Fibroblast of skin of right quadriceps (primary cell): ENCODE measurements at regions not wholly inside any gene's neighbourhood (a gene's known extent, or its start where the extent isn't known, plus 50 kb on each side); places are given as distances from the start of the nearest gene placed in this dataset.
"Not testable (repeated sequence)": the region's sequence is repeated elsewhere in the genome, so short reads cannot be mapped to it uniquely, and the experiment has no call there.

Source experiments
- DNase-seq: peaks from one replicate; pipeline ENCODE4 v3.0.0-alpha.2; 2013

DNA sequence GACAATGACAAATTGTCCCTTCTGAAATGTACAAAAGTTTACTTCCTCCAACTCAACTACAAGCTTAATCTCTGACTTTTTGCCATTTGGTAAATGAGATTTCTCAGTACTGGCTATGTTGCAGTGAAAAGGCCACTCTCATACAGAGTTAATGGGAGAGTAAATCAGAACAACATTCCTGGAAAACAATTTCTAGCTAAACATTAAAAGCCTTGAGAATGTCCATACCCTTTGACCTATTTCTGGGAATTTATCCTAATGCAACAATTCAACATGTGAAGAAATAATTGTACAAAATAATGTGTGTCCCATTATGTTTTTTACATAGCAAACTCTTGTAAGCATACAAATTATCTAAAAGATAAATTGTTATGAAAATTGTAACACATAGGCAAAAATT is 56.3 kb upstream of the SPEF2 start:
- DNase-seq: no peak

- DNase-seq: no peak
Measured at GRCh38 chr5:35557748-35558147, 59.9 kb upstream of the SPEF2 start.

DNA sequence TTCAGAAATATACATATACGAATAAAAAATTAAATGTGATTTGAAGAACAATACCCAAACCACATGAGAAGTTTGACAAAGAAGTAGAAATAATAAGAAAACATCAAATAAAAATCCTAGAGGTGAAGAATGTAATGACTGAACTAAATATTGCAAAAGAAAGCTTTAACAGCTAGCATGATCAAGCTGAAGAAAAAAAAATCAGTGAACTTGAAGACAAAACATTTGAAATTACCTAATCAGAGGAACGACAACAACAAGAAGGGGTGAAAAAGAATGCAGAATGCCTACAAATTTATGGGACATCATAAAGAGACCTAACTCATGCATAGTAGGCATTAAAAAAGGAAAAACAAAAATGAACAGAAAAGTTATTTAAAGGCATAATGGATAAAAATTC is 60.5 kb upstream of the SPEF2 start:
- DNase-seq: no peak

DNA sequence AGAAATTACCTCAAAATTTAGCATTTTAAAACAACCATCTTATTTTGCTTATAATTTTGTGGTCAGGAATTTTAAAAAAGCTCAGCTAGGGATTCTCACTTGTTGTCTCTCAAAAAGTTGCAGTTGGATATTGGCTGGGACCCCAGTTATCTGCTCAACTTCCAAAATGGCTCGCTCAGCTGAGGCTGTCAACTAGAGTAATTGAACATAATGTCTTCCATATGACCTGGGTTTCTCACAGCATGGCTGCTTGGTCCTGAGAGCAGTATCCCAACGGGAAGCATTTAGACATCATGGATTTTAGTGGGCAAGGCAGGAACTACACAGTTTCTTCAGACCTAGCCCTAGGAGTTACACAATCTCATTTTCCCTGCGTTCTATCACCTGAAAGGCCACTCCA is 63.6 kb upstream of the SPEF2 start:
- no peak for DNase-seq

- no peak for DNase-seq
Measured at GRCh38 chr5:35545190-35545589, 72.5 kb upstream of the SPEF2 start.

GRCh38 chr5:35543408-35543807 is 74.3 kb upstream of the SPEF2 start:
- no peak for DNase-seq

- DNase-seq: no peak
Measured at GRCh38 chr5:35540002-35540401, 77.7 kb upstream of the SPEF2 start.

- DNase-seq: no peak
Measured at GRCh38 chr5:35538198-35538931, 79.3 kb upstream of the SPEF2 start.

DNA sequence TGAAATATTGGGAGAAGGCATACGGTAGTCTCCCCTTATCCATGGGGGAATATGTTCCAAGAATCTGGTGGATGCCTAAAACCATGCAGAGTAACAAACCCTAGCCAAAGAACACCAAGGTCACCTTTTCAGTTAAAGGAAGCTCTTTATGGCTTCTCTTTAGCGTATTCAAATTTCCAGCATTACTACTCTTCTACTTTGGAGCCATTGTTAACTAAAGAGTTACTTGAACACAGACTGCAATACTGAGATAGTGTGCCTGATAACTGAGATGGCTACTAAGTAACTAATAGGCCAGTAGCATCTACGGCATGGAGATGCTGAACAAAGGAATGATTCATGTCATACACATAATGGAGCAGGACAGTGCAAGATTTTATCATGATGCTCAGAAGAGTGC is 84.5 kb upstream of the SPEF2 start:
- no peak for DNase-seq

DNA sequence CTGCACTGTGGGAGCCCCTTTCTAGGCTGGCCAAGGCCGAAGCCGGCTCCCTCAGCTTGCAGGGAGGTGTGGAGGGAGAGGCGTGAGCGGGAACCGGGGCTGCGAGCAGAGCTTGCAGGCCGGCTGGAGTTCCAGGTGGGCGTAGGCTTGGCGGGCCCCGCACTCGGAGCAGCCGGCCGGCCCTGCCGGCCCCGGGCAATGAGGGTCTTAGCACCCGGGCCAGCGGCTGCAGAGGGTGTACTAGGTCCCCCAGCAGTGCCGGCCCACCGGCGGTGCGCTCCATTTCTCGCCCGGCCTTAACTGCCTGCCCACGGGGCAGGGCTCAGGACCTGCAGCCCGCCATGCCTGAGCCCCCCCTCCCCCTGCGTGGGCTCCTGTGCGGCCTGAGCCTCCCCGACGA is 86.1 kb upstream of the SPEF2 start:
- DNase-seq: not testable (repeated sequence)

DNA sequence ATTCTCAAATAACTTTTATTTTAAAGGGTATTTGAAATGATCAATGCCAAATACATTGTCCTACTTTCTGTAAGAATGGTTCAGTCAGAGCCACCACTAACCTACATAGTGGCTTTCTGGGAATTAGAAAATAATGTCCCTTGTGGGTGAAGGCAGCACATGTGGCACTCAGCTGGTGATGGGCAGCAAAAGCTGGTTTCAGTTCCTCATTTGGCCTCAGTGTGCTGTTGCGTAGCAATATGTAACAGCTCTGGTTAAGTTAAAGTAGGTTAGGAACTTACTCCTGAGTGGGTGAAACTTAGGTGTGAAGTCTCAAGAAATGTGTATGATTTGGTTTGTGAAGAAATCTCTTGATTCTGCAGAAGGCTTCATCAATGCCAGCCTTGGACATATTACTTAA is 99.6 kb upstream of the SPEF2 start:
- no peak for DNase-seq

DNA sequence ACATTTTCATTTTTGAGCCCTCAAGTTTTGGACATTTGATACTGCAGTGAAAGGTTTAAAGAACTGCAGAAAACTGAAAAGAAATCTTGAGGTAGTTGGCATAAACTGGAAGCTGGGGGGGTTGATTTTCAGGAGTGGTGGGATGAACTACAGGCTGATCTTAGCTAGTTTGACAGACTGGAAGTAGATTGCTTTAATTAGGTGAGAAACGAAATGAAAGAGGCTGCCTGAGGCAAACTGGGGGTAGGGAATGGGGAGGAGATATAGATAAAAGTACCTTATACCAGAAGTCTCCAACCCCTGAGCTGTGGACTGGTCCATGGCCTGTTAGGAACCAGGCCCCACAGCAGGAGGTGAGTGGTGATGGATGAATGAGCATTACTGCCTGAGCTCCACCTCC is 101.4 kb upstream of the SPEF2 start:
- no peak for DNase-seq

- no peak for DNase-seq
Measured at GRCh38 chr5:35513612-35514011, 104.1 kb upstream of the SPEF2 start.

DNA sequence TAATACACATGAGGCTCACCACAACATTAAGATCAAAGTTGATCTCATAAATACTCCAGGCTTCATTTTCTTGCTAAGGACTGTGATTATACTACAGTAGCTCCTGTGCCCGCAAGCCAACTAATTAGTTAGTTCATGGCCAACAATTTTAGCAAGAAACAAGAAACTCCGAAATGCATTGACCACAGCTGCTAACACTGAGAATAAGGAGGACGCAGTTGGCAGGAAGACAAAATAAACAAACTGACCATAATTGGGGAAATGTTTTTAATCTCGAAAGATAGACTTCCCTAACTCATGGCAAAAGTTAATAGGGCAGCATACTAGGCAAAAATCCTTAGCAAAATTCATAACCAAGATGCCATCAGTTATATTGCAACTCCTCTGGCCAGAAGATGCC is 115.5 kb upstream of the SPEF2 start:
- DNase-seq: no peak

GRCh38 chr5:35488791-35489190 is 128.9 kb upstream of the SPEF2 start:
- no peak for DNase-seq

- DNase-seq: no peak
Measured at GRCh38 chr5:35488055-35488454, 129.6 kb upstream of the SPEF2 start.

GRCh38 chr5:35487233-35488025 is 130.2 kb upstream of the SPEF2 start:
- DNase-seq: peak; percentile 27

DNA sequence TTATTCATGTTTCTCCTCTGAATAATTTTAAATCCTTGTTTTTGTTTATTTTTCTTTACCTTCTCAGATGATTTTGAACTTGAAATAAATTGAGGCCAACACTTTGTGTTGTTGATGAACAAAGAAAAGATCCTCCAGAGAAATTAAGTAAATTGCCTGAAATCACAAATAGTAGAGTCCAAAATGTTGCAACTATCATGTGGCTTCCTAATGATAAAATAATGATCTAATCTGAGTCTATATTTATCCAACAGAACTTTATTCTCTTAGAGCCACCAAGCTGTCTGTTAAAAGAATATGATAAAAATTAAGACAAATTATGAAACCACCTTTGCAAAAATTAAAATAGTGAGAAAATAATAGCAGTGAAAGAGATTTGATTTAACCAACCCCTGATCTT is 132.2 kb upstream of the SPEF2 start:
- no peak for DNase-seq

GRCh38 chr5:35484241-35484640 is 133.4 kb upstream of the SPEF2 start:
- DNase-seq: no peak

DNA sequence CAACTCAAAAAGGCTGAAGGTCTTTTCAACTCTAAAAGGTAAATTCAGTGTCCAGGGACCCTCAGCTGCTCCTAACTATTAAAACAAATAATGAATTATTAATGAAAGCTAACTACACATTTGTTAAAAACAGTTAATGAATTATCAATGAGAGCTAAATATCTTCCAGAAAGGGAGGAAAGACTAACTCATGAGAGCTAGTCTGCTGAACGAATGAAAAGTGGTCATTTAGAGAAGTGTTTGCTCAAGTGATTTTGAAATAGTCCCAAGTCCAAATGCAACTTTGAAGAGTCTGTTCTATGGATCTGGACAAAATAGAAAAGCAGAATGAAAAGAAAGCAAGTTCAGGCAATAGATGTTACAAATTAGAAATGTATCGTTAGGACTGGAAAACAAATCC is 133.9 kb upstream of the SPEF2 start:
- no peak for DNase-seq

DNA sequence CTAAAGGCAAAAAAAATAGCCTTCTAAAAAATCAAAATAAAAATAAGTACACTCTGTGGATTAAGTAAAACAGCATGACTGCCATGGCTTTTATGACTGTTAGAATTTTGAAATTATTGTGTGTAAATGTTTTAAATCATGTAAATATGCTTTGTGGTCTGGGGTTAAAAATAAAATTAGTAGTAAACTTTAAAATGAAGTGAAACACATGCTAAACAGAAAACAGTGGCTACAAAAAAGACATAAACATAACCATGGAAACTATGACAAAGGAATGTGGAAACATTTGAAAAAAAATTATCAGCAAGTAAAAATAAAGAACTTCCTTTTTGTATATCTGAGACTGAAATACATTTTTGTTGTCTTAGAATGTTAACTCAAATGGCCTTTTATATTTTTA is 134.5 kb upstream of the SPEF2 start:
- peak; percentile 19 for DNase-seq

GRCh38 chr5:35482167-35482755 is 135.4 kb upstream of the SPEF2 start:
- DNase-seq: no peak

GRCh38 chr5:35478856-35479682 is 138.6 kb upstream of the SPEF2 start:
- peak; percentile 52 for DNase-seq
